ENCODE measurements at regions not wholly inside any gene's neighbourhood (a gene's known extent, or its start where the extent isn't known, plus 50 kb on each side); places are given as distances from the start of the nearest gene placed in this dataset.
"Not testable (repeated sequence)": the region's sequence is repeated elsewhere in the genome, so short reads cannot be mapped to it uniquely, and the experiment has no call there.

DNA sequence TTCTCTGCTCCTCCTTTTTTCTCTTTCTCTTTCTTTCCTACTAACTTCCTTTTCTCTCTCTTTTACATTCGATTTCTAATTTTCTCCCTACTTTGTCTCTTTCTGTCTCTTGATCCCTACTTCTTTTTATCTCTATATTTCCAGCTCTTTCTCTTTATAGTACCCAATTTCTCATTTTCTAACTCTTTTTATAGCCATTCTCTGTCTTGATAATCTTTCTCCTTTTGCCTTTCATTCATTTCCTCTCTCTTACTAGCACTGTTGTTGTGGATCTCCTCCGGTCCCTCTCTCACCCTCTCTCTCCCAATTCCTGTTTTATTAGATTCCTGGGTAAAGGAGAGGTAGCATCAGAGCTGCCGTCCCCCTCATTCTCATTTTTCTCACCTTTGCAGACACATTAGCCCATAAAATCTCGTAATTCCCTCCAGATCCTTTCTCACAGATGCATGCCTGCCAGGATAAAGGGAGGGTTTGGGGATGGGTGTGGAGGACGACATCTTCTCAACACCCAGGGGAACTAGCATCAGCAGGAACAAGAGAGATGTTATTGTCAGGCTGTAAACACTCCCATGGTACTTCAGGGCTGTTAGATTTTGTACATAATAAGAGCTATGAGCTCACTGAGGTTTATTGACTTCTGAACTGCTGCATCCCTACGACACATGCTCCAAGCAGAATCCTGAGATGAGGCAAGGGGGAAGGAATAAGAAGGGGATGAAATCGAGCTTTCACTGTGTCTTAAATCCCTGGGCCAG lies 159.0 kb upstream of the GALNT2 start:
- DNase-seq (ENCODE audit: low spot score) = no peak
- Histone ChIP-seq H3K36me3 (no peaks in the 10 kb centered on the region), H3K27ac (no peak overlapping the region), H3K4me1 (replicated peaks) (no peaks in the 10 kb centered on the region), H3K27me3 (replicated peaks; ENCODE audit: insufficient read depth) (no peaks in the 10 kb centered on the region), H3K9me3 (no peaks in the 10 kb centered on the region), H3K4me3 (no peak overlapping the region)
- WGBS = 24% methylated on average over 7 of the region's 7 CpGs
- intact Hi-C loops (cut with DNase I) = no loop called here
- TF ChIP-seq POLR2AphosphoS5 (IDR thresholded peaks at IDR 0.05) (no peak), POLR2A (IDR thresholded peaks at IDR 0.05) (no peak)
- TF ChIP-seq, protein P1, sequence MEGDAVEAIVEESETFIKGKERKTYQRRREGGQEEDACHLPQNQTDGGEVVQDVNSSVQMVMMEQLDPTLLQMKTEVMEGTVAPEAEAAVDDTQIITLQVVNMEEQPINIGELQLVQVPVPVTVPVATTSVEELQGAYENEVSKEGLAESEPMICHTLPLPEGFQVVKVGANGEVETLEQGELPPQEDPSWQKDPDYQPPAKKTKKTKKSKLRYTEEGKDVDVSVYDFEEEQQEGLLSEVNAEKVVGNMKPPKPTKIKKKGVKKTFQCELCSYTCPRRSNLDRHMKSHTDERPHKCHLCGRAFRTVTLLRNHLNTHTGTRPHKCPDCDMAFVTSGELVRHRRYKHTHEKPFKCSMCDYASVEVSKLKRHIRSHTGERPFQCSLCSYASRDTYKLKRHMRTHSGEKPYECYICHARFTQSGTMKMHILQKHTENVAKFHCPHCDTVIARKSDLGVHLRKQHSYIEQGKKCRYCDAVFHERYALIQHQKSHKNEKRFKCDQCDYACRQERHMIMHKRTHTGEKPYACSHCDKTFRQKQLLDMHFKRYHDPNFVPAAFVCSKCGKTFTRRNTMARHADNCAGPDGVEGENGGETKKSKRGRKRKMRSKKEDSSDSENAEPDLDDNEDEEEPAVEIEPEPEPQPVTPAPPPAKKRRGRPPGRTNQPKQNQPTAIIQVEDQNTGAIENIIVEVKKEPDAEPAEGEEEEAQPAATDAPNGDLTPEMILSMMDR (IDR thresholded peaks at IDR 0.05) = no peak

DNA sequence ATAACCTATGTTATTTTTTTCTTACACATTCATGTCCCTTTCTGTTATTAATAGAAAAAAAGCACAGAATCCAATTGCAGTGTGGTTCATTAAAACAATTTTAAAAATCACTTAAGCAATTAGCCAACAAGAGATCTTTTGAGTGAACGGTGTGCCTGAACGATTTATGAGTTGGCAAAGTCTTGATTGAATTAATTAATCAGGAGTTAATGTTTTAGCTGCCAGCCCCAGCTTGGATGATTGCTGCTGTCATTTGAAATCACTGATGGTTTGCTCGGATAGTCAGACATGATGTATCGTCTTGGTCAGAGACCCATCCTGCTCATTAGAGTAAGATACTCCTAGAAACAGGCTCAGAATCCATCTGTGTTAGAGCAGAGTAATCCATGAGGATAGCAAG lies 158.3 kb upstream of the GALNT2 start:
- Histone ChIP-seq H3K27me3 (replicated peaks; ENCODE audit: insufficient read depth) (no peaks in the 10 kb centered on the region), H3K9me3 (no peaks in the 10 kb centered on the region), H3K36me3 (no peaks in the 10 kb centered on the region), H3K27ac (no peak overlapping the region), H3K4me3 (no peak overlapping the region), H3K4me1 (replicated peaks) (no peaks in the 10 kb centered on the region)
- no peak for DNase-seq (ENCODE audit: low spot score)
- WGBS = 81% methylated on average over 4 of the region's 4 CpGs
- intact Hi-C loops (cut with DNase I) = no loop called here
- no peak for TF ChIP-seq POLR2AphosphoS5 (IDR thresholded peaks at IDR 0.05)

DNA sequence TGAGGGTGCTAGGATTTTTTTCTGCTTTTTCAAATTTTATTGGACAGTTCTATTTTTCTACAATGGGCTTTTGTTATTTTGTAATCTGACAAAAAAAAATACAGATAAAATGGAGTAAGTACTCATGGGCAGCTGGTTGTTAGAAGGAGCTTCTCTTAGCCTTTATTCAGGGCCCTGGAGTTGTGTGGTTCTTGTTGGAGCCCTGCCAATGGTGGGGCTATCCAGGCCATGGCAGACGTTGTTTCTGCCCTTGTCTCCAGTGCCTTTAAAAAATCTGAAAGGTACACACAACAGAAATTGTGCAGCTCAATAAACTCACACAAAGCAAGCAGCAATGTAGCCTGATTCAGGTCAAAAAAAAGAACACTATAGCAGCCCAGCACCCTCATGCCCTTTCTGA lies 153.5 kb upstream of the GALNT2 start:
- no peak for DNase-seq (ENCODE audit: low spot score)
- WGBS = 11% methylated on average over 1 of the region's 1 CpG
- Histone ChIP-seq H3K9me3 (no peaks in the 10 kb centered on the region), H3K27ac (no peak overlapping the region), H3K4me1 (replicated peaks) (no peaks in the 10 kb centered on the region), H3K36me3 (no peaks in the 10 kb centered on the region), H3K4me3 (no peak overlapping the region), H3K27me3 (replicated peaks; ENCODE audit: insufficient read depth) (no peaks in the 10 kb centered on the region)
- no peak for TF ChIP-seq POLR2A (IDR thresholded peaks at IDR 0.05)
- TF ChIP-seq, protein P1 (IDR thresholded peaks at IDR 0.05) = no peak
- no peak for TF ChIP-seq POLR2AphosphoS5 (IDR thresholded peaks at IDR 0.05)
- intact Hi-C loops (cut with DNase I) = no loop called here

DNA sequence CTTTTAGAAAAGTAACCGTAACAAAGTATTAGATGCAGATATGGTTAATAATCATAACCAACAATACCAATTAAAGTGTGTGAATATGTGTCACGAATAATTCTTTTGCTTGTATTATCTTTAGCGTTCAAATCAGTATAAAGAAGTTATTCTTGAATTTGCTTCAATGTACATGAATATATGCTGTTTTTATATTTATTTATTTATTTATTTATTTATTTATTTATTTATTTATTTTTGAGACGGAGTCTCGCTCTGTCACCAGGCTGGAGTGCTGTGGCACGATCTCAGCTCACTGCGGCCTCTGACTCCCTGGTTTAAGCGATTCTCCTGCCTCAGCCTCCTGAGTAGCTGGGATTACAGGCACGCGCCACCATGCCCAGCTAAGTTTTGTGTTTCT lies 147.6 kb upstream of the GALNT2 start:
- 98% methylated on average over 10 of the region's 10 CpGs for WGBS
- H3K36me3 ChIP-seq; H3K27me3 ChIP-seq (replicated peaks; ENCODE audit: insufficient read depth); H3K27ac ChIP-seq; intact Hi-C loops (cut with DNase I); H3K9me3 ChIP-seq; H3K4me1 ChIP-seq (replicated peaks); DNase-seq (ENCODE audit: low spot score); H3K4me3 ChIP-seq: not testable (repeated sequence)

DNA sequence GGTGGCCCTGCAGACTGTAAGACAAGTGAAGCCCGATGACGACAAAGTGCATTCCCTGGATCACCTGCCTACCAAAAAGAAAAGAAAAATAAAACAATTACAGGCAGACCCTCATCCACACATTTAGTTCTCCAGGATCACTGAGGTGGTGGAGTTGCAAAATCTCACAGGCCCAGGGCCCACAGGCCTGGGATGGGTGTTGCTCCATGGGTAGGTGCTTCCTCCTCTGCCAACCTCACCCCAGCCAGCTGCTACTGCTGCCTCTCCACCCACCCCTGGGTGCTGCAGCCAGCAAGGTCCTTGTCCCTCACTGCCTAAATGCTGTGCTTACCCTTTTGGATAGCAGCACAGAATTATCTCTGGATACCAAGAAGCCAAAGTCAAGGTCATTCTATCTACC lies 146.4 kb upstream of the GALNT2 start:
- Histone ChIP-seq H3K4me3 (no peak overlapping the region), H3K9me3 (no peaks in the 10 kb centered on the region), H3K27ac (no peak overlapping the region), H3K27me3 (replicated peaks; ENCODE audit: insufficient read depth) (no peaks in the 10 kb centered on the region), H3K36me3 (no peaks in the 10 kb centered on the region), H3K4me1 (replicated peaks) (no peaks in the 10 kb centered on the region)
- DNase-seq (ENCODE audit: low spot score) = no peak
- 98% methylated on average over 2 of the region's 2 CpGs for WGBS
- intact Hi-C loops (cut with DNase I) = no loop called here
- no peak for TF ChIP-seq POLR2AphosphoS5 (IDR thresholded peaks at IDR 0.05)
- TF ChIP-seq, protein P1 (IDR thresholded peaks at IDR 0.05) = no peak
- no peak for TF ChIP-seq POLR2A (IDR thresholded peaks at IDR 0.05)

DNA sequence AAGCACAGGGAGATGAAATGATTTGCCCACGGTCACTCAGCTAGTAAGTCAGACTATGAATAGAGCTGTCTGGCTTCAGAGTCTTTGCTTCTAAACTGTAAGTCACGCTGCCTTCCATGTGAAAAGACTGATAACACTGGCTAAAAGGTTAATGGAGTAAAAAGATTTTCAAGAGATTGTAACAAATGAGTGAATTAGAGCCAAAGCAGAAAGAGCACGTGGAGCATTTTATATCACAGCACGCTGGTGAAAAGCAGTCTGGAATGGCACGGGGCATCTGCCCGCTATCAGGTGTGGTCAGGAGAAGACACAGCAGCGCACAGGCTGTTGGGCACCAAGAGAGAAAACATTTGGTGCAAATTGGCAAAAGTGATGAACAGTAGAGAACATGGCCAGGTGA lies 144.8 kb upstream of the GALNT2 start:
- DNase-seq (ENCODE audit: low spot score) = no peak

More for the DNA sequence above, 144.8 kb upstream of the GALNT2 start:
- 90% methylated on average over 7 of the region's 7 CpGs for WGBS
- Histone ChIP-seq H3K27me3 (replicated peaks; ENCODE audit: insufficient read depth) (no peaks in the 10 kb centered on the region), H3K27ac (no peak overlapping the region), H3K9me3 (no peaks in the 10 kb centered on the region), H3K4me1 (replicated peaks) (no peaks in the 10 kb centered on the region), H3K36me3 (no peaks in the 10 kb centered on the region), H3K4me3 (no peak overlapping the region)
- TF ChIP-seq POLR2A (IDR thresholded peaks at IDR 0.05) (no peak), POLR2AphosphoS5 (IDR thresholded peaks at IDR 0.05) (no peak)
- TF ChIP-seq, protein P1 (IDR thresholded peaks at IDR 0.05) = no peak
- intact Hi-C loops (cut with DNase I) = no loop called here

Measured in prostate gland (tissue), 2 donors.